GM18868 (cell line): ENCODE measurements at regions not wholly inside any gene's neighbourhood (a gene's known extent, or its start where the extent isn't known, plus 50 kb on each side); places are given as distances from the start of the nearest gene placed in this dataset.
"Not testable (repeated sequence)": the region's sequence is repeated elsewhere in the genome, so short reads cannot be mapped to it uniquely, and the experiment has no call there.

Source experiments
- ATAC-seq: cut with Tn5 transposase; IDR thresholded peaks from one replicate; pipeline ENCODE4 v1.9.1; 2021; ENCODE audit warnings: mild to moderate bottlenecking, moderate library complexity; ENCODE audit not compliant: unreplicated experiment

DNA sequence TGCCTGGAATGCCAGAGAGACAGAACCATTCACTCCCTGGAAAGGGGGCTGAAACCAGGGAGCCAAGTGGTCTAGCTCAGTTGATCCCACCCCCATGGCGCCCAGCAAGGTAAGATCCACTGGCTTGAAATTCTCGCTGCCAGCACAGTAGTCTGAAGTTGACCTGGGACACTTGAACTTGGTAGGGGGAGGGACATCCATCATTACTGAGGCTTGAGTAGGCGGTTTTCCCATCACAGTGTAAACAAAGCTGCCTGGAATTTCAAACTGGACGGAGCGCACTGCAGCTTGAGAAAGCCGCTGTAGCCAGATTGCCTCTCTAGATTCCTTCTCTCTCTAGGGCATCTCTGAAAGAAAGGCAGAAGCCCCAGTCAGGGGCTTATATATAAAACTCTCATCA lies 310.7 kb upstream of the DPPA4 start:
- ATAC-seq: no peak

DNA sequence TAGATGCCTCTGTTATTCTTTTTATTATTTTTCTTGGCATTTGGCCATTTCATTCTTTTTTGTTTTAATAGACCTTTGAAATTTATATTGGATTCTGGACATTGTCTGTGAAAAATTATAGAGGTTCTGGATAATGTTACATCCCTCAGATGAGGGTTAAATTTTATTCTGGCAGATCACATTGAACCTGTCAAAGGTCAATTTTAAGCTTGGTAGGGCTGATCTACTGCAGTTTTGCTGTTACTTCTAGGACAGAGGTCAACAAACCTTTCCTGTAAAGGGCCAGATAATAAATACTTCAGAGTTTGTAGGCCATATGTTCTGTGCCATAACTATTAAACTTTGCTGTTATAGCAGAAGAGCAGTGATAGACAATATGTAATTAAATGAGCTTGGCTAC lies 318.9 kb upstream of the DPPA4 start:
- ATAC-seq: no peak

DNA sequence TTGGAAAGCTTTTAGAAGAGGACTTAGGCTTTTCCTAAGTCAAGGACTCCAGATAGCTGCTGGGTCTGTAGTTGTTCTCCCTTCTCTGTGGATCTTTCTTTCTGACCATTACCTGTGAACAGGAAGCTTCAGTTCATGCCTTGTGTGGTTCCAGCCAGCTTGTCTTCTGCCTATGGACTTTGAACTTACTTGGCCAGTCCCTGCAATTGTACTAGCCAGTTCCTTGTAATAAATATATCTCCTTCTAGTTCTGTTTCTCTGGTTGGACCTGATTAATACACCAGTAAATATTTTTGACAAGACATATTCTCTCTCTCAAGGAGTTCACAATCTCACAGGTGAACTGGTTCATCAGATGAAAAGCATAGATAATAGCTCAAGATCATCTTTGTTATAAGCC lies 341.3 kb upstream of the DPPA4 start:
- ATAC-seq: no peak

DNA sequence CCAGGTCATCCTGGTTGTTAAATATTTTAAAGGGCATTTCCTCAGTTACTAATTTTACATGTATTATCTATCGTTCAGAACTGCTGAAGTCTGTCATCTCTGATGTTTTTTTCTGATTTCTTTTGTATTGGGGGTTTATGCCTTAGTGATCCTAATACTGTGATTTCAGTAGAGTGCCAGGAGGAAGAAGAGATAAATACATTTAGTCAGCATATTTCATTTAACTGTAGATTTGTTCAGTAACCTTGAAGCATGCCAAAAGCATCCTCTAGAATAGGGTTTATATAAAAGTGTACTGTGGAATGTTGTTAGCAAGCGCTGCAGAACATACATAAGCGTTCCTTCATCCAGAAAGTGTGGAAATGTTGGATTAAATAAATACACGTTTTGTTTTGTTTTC lies 342.3 kb upstream of the DPPA4 start:
- no peak for ATAC-seq

DNA sequence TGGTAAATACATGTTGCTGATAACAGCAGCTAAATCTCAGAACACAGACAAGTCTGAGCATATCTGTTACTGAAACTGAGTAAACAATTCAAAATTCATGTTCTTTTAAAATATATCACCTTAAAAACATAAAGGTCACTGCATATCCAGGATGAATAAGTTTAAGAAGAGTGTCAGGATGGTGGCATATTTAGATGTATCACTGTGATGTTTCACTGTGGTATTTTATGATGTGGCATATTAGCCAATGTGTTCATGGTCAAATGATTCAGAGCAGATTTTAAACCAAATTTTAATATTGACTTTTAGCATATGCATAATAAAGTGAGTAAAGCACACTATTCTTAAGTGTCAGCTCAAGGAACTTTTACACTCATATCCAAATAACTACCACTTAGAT lies 346.4 kb upstream of the DPPA4 start:
- ATAC-seq: no peak

DNA sequence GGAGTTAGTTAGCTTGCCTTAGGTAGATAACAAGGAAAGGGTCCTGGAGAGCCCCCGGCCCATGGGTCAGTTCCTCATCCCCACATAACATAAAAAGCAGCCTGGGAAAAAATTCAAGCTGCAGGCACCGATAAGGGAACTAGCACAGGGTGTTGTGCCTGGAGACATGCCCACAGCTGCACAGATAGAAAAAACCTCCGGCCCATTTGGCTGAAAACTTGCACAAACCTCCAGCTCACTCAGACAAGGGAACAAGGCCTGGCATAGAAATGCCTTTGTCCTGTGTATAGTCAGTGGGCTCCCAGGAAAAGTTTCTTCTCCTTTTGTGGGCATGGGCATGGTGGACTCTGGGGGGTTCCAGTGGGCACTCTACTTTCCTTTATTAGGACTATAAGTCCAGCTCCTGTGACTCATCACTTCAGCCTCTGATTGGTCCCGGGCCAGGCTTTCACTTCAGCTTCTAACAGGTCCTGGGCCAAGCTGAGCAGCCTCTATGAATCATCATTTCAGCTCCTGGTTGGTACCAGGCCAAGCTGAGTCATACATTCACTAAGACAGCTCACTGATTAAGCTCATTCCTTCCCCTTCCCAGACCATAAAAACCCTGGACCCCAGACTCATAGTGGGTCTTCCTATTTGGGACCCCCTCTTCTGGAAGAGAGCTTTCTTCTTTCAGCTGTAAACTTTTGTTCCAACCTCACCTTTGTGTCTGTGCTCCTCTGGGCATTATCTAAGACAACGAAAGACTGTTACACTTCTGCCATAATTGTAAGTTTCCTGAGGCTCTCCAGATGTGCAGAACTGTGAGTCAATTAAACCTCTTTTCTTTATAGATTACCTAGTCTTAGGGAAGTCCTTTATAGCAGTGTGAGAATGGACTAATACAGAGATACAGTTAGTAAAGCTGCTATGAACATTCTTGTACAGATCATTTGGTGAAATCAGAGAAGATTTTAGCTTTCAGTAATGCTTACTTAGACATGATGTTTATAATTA lies 348.0 kb upstream of the DPPA4 start:
- ATAC-seq: no peak

DNA sequence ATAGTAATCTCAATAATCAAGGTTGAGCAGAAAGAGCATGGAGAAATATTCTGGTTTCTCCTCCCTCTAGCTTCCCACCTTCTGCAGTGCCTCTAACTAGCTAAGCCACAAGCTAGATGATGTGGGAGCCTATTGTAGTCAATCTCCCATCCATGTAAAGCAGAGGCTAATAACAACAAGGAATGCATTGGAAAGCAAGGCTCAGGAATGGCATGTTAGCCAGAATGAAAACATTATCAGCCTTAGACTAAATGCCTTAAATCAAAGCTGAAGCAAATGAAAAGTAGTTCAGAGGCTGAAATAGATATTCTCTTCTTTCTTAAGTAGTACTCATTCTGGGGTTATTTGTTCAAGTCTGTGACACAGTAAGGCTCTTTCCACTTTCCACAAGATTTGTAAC lies 350.3 kb upstream of the DPPA4 start:
- no peak for ATAC-seq

DNA sequence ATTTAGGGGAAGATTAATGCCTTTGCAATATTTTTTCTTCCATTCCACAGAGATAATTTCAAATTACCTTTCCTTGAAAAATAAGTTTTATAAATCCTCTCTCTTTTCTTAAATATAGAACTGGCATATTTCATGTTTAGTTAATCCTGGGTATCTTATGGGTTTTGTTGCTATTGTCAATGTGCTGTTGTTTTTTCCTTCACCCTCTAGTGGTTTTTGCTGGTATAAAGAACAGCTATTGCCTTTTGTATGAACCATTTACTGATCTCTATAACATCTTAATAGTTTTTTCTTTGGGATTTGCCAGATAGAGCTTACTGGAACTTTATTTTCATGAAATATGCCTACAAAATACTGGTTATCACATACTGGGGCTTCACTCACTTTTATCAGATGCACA lies 359.6 kb upstream of the DPPA4 start:
- no peak for ATAC-seq

DNA sequence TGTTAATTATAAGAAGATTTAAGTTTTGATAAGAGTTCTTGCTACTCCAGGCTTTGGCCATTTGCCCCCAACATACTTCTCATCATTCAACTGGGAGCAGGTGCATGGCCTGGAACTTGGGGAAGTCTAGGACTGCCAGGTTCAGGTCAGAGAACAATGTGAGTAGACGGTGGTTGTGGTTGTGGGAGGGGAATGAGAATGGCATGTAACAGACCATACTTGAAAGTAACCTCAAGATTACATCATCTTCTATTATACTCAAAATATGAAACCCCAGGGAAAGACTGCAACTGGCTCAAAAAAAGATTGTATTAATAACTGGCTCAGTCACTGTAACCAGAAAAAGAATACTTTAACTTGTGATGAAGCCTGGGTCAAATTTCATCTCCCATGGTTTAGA lies 364.9 kb upstream of the DPPA4 start:
- ATAC-seq: peak; percentile 98

DNA sequence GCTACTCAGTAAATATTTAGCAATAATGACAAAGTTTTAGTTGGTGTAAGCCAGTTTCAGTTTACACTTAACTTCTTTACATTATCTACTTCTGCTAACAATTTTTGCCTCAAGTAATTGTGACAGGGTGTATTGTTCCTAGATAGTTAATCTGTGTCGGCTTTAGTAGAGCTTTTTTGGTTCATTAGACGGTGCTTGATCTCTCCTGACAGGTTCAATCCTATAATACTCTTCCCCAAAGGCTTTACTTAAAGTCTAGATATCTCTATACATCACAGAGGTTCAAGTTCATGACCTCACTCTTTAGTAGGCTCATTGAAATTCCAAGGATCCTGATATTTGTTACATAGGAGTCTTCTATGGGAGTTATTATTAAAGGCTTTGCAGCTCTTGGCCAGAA lies 365.6 kb upstream of the DPPA4 start:
- no peak for ATAC-seq

DNA sequence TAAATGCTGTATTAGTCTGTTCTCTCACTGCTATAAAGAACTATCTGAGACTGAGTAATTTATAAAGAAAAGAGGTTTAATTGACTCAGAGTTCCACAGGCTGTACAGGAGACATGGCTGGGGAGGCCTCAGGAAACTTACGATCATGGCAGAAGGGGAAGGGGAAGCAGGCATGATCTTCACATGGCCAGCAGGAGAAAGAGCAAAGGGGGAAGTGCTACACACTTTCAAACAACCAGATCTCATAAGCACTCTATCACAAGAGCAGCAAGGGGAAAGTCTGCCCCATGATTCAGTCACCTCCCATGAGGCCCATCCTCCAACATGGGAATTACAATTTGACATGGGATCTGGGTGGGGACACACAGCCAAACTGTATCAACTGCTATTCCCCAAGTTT lies 367.8 kb upstream of the DPPA4 start:
- ATAC-seq: not testable (repeated sequence)

DNA sequence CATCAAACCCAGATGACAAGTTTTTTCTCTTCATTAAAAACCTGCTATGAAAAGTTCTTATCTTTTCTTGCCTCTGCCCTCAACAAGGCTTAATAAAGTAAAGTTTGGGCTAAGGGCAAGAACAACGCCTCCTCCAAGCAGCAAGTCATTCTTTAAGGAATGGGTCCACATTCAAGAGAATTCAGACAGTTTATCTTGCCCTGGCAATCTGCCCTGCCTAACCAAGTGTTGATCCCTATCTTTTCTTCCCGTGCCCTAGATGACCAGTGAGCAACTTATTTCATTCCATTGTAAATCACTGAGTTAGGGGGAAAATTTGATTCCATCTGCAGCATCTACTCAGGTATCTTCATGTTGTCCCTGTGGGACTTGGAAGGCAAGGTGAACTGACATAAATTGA lies 370.3 kb upstream of the DPPA4 start:
- no peak for ATAC-seq

DNA sequence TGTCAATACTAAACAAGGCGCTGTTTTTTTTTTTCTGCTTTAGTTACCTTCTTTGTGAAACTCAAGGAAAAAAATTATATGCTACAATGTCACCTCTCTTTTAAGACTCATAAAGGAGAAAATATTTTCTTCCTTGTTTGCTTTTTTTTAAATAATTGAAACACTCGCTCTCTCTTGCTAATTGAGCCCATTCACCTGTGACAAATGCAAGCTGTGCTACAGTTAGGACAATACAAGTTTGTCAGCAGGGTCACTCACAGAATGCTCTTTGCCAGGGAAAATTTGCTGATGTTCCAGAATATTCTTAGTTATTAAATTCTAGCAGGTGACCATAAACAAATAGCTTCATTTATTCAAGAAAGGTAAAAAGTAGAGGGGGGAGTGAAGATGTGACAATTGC lies 375.9 kb upstream of the DPPA4 start:
- ATAC-seq: no peak

DNA sequence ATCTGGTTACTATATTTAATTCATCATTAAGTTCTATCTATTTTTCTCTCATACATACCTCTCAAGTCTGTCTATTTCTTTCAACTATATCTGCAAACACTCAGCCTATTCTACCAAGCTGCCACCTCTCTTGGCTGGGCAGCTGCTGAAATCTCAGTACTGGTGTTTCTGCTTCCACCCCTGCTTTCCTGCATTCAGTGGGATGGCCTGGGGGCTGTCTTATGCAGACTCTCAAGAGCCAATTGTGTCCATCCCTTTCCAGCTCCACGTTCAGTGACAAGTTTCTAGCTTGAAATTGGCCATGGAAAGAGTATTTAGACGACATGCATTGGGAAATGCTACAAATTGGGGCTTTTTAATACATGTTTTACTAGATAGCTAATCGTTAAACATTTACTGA lies 378.4 kb upstream of the DPPA4 start:
- no peak for ATAC-seq

DNA sequence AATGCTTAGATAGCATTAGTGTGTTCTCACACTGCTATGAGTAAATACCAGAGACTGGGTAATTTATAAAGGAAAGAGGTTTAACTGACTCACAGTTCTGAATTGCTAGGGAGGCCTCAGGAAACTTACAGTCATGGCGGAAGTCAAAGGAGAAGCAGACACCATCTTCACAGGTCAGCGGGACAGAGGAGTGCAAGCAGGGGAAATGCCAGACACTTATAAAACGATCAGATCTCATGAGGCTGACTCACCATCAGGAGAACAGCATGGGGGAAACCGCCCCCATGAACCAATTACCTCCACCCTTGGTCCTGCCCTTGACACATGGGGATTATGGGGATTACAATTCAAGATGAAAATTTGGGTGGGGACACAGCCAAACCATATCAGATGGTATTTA lies 381.5 kb upstream of the DPPA4 start:
- ATAC-seq: no peak

DNA sequence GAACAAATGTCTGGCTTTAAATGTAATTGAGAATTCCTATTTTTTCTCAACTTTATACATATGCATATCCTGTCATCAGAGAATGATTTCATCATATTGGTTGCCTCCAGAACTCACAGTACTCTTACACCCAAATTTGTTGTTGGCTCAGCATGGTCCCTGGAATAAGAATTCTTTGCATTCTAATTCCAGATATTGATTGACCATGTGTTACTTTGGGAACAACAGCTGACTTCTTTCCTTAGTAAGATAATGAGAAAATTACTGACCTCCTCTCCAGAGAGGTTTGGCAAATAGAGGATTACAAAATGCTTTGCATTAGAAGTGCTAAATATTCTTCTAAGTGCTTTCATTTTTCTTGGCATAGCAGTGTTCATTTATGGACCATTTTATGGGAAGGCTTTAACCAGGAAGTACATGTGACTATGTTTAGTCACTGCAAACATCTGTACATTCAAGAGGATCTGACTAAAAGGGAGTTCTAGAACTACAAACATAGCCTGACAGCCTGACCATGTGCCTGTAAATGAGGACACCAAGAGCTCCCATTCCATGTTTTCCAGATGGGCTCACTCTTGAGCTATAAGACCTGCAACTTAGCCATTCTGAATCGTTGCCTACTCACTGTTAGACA lies 391.6 kb upstream of the DPPA4 start:
- no peak for ATAC-seq

DNA sequence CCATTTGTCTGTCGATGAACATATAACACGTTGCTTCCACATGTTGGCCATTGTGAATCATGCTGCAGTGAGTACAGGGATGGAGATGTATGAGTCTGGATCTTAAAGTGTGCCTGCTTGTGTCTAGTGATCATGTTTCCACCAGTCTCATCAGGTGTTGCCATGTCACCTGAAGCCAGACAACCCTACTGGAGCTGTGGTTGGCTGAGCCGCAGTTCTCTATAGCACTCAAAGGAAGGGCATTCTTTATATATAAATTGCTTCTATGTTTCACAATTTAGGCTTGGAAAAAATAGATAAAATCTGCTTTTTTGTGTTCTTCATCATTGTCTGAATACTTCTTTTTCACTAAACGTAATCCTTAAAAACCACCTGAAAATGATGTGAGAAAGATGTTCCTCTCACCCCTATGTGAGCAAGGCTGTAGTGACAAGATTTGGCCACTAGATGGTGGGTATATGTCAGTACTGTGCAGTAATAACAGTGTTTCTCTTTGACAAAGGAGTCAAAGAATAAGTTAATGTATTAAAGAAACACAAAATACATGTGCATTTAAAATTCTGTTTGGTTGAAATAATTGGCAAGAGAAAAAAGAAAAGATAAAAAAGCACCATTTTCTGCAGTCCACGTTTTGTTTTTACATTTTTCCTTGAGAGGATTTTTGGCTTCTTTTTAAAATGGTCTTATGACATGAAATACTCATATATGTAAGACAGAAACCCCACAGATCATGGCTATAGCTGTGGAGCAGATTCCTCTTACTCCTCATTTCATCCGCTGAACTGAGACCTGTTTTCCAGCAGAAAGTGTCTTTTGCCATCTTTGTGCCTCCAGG lies 394.5 kb upstream of the DPPA4 start:
- ATAC-seq: peak; percentile 95

DNA sequence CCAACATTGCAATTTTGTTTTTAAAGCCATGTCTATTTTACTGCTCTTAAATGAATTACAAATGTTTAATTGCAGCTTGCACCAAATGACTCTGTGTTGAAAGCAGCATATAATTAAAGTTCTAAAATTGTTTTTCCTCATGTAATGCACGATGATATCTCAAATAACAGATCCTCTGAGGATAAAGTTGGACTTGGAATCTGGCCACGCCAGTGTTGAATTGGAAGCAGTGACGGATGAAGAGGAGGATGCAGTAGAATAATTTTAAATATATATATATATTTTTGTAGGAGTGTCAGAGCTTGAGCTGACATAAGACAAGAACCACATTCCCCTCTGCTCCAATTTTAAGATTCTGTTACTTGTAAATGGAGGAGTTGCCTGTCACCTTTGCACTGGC lies 406.6 kb upstream of the DPPA4 start:
- ATAC-seq: no peak

DNA sequence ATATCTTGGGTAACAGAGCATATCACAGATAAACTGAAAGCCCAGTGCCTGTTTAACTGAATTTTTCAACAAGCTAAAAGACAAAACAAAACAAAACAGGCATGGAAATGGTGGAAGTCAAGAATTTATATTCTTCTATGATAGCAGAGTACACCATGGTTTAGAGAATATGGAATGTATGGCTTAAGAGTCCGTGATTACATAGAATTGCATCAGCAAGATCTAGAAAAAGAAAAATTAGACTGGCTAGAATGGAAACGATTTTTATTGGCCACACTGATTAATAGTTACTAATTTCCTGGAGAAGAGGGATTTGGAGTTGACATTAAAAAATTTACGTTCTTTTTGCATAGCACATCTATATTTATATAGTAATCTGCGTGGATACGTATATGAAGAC lies 435.2 kb upstream of the DPPA4 start:
- no peak for ATAC-seq

DNA sequence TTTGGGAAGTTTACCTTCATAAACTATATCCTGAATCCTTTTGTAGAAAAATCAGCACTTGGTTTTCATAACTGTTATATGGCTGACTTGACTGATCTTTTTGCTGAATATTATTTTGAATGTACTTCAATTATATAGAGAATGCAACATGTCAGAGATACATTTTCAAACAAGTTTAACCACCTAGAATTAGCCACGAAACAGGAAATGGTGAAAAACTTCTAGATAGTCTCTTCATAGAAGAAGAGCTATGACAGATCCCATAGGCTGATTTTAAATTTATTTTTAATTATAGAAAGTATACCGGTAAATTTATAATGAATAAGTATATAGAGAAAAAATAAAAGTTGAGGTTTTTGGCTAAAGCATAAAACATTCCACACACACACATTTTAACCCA lies 436.8 kb upstream of the DPPA4 start:
- ATAC-seq: no peak

DNA sequence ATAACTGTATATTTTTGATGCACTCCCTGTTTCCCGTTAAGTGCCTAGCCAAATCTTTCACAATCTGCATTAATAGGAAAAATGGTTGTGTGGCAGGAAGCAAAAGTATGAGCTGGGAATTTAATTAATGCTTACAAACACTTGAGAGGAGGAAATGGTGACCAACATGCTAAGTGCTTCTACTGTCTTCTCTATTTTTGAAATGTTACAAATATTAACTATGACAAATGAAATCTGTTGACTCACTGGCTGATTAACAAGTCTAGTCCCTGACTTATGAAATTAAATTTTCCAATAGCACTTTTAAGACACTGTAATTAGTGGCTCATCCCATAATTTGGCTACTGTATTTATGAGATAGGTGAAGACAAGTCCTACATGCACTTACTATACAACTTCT lies 446.9 kb upstream of the DPPA4 start:
- ATAC-seq: no peak
